GM18867 (cell line): ENCODE measurements at regions not wholly inside any gene's neighbourhood (a gene's known extent, or its start where the extent isn't known, plus 50 kb on each side); places are given as distances from the start of the nearest gene placed in this dataset.

Experiments
- ATAC-seq: cut with Tn5 transposase; IDR thresholded peaks from one replicate; pipeline ENCODE4 v1.9.1; 2021; ENCODE audit warnings: mild to moderate bottlenecking, moderate library complexity; ENCODE audit not compliant: unreplicated experiment

- ATAC-seq: no peak
Measured at GRCh38 chr12:105738051-105738450, 400.7 kb downstream of the NUAK1 start.

- no peak for ATAC-seq
Measured at GRCh38 chr12:105740369-105740768, 398.4 kb downstream of the NUAK1 start.

GRCh38 chr12:105740970-105741725 is 397.6 kb downstream of the NUAK1 start:
- no peak for ATAC-seq

GRCh38 chr12:105741786-105742566 is 396.8 kb downstream of the NUAK1 start:
- no peak for ATAC-seq

GRCh38 chr12:105742567-105742874 is 396.2 kb downstream of the NUAK1 start:
- ATAC-seq: no peak

GRCh38 chr12:105744371-105745058 is 394.2 kb downstream of the NUAK1 start:
- no peak for ATAC-seq

GRCh38 chr12:105745811-105746210 is 392.9 kb downstream of the NUAK1 start:
- no peak for ATAC-seq

GRCh38 chr12:105748806-105749600 is 389.8 kb downstream of the NUAK1 start:
- ATAC-seq: no peak

GRCh38 chr12:105750096-105750495 is 388.7 kb downstream of the NUAK1 start:
- ATAC-seq: no peak

- no peak for ATAC-seq
Measured at GRCh38 chr12:105754313-105754712, 384.4 kb downstream of the NUAK1 start.

GRCh38 chr12:105756961-105757360 is 381.8 kb downstream of the NUAK1 start:
- ATAC-seq: no peak

GRCh38 chr12:105759149-105759548 is 379.6 kb downstream of the NUAK1 start:
- no peak for ATAC-seq

GRCh38 chr12:105761075-105761474 is 377.7 kb downstream of the NUAK1 start:
- ATAC-seq: no peak

- ATAC-seq: no peak
Measured at GRCh38 chr12:105764216-105764835, 374.4 kb downstream of the NUAK1 start.

GRCh38 chr12:105765053-105766014 is 373.4 kb downstream of the NUAK1 start:
- ATAC-seq: no peak

- ATAC-seq: no peak
Measured at GRCh38 chr12:105766029-105766428, 372.7 kb downstream of the NUAK1 start.

GRCh38 chr12:105769486-105769885 is 369.3 kb downstream of the NUAK1 start:
- ATAC-seq: no peak

GRCh38 chr12:105773471-105773870 is 365.3 kb downstream of the NUAK1 start:
- ATAC-seq: no peak

- no peak for ATAC-seq
Measured at GRCh38 chr12:105774037-105774436, 364.7 kb downstream of the NUAK1 start.
